ENCODE measurements at regions not wholly inside any gene's neighbourhood (a gene's known extent, or its start where the extent isn't known, plus 50 kb on each side); places are given as distances from the start of the nearest gene placed in this dataset.
"Not testable (repeated sequence)": the region's sequence is repeated elsewhere in the genome, so short reads cannot be mapped to it uniquely, and the experiment has no call there.

DNA sequence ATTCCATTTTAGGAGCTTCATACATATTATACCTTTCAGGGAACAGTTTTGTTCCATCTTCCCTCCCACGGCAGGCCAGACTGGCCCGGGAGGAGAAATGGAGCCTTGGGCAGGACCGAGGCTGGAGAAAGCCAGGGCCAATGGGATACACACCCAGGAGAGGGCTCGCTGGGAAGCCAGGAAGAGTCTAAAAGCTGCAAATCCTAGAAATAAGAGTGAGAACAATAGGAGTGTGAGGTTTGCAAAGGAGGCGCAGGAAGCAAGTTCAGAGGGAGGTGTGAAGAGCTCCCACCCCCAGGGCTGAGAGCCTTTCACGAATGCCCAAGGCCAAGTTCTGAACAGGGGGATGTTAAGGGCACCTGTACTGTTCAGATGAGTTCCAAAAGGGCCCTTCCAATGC, 67.5 kb upstream of the CPSF6 start:
- Histone ChIP-seq H3K36me3 (no peaks in the 10 kb centered on the region), H3K4me1 (ENCODE audit: low read depth) (peaks cover 37% of the 10 kb centered on the region), H3K27ac (peak overlapping the region; percentile 37), H3K27me3 (no peaks in the 10 kb centered on the region), H3K9me3 (ENCODE audit: low read depth) (no peaks in the 10 kb centered on the region), H3K4me3 (no peak overlapping the region)
- TF ChIP-seq, protein P1, sequence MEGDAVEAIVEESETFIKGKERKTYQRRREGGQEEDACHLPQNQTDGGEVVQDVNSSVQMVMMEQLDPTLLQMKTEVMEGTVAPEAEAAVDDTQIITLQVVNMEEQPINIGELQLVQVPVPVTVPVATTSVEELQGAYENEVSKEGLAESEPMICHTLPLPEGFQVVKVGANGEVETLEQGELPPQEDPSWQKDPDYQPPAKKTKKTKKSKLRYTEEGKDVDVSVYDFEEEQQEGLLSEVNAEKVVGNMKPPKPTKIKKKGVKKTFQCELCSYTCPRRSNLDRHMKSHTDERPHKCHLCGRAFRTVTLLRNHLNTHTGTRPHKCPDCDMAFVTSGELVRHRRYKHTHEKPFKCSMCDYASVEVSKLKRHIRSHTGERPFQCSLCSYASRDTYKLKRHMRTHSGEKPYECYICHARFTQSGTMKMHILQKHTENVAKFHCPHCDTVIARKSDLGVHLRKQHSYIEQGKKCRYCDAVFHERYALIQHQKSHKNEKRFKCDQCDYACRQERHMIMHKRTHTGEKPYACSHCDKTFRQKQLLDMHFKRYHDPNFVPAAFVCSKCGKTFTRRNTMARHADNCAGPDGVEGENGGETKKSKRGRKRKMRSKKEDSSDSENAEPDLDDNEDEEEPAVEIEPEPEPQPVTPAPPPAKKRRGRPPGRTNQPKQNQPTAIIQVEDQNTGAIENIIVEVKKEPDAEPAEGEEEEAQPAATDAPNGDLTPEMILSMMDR (IDR thresholded peaks at IDR 0.05; ENCODE audit: low read depth, low read length): no peak
- no peak for DNase-seq (ENCODE audit: low read depth in 1 of 2, low spot score in 1 of 2)

DNA sequence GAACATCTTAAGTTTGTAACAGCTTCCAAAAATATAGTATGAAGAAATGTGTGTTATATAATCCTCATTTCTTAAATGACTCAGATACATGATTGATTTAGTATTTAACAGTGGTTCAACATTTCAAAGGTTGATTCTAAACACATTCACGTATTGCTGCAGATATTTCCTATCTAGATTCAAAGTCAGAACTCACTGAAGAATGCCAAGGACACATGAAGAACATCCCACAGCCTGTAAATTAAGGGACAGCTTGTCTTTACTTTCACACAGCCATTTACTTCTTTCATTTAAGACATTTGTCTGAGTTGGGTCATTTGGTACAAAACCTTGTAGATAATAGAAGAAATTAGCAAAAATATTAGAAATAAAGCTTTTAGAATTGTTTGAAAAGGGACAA, 66.9 kb upstream of the CPSF6 start:
- Histone ChIP-seq H3K4me3 (no peak overlapping the region), H3K36me3 (no peaks in the 10 kb centered on the region), H3K27me3 (no peaks in the 10 kb centered on the region), H3K9me3 (ENCODE audit: low read depth) (no peaks in the 10 kb centered on the region), H3K4me1 (ENCODE audit: low read depth) (peaks cover 37% of the 10 kb centered on the region), H3K27ac (peak overlapping the region; percentile 72)
- TF ChIP-seq, protein P1 (IDR thresholded peaks at IDR 0.05; ENCODE audit: low read depth, low read length): no peak
- no peak for DNase-seq (ENCODE audit: low read depth in 1 of 2, low spot score in 1 of 2)

DNA sequence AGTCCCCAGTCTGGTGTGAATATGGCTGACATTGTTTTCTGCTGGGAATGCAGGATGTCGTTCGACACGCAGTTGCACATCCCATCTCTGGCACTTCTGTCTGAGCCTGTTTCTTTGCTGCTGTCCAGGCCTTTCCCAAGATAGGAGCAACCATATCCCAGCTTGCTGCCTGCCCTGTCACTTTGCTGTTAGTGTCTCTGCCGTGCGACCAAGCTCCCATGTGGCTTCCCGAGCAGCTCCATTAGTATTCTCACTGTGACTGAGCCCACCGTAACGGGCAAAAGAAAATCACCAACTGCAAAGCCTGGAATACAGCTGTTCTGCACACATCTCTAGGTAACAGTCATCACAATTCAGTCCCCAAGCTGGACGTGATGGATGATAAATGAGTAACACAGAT, 66.0 kb upstream of the CPSF6 start:
- Histone ChIP-seq H3K4me1 (ENCODE audit: low read depth) (peaks cover 37% of the 10 kb centered on the region), H3K36me3 (no peaks in the 10 kb centered on the region), H3K27me3 (no peaks in the 10 kb centered on the region), H3K9me3 (ENCODE audit: low read depth) (no peaks in the 10 kb centered on the region), H3K4me3 (no peak overlapping the region), H3K27ac (peak overlapping the region; percentile 72)
- TF ChIP-seq, protein P1 (IDR thresholded peaks at IDR 0.05; ENCODE audit: low read depth, low read length): no peak
- peak in 1 of 2 donors; percentile 42 for DNase-seq (ENCODE audit: low read depth in 1 of 2, low spot score in 1 of 2)

DNA sequence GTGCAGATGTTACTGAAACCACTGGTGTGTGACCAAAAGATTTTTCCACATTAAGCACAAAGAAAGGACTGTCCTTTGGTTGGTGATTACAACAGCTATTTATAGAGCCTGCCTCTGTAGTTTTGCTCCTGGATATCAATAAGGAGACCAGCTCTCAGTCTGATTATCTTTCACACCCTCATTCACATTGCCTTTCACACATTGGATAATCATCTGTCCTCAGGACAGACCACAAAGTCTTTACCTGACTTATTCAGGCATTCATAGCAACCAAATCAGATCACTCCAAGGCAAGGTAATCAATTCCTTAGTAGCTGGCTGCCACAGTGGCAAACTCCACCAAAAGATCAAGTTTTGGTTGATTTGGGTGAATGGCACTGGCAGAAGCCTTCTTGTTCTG, 59.6 kb upstream of the CPSF6 start:
- no peaks in the 10 kb centered on the region for H3K9me3 ChIP-seq (ENCODE audit: low read depth)
- TF ChIP-seq, protein P1 (IDR thresholded peaks at IDR 0.05; ENCODE audit: low read depth, low read length): no peak
- H3K4me1 ChIP-seq (ENCODE audit: low read depth): peaks cover 17% of the 10 kb centered on the region
- H3K36me3 ChIP-seq: no peaks in the 10 kb centered on the region
- no peaks in the 10 kb centered on the region for H3K27me3 ChIP-seq
- no peak for DNase-seq (ENCODE audit: low read depth in 1 of 2, low spot score in 1 of 2)
- peak overlapping the region; percentile 55 for H3K27ac ChIP-seq
- H3K4me3 ChIP-seq: no peak overlapping the region

DNA sequence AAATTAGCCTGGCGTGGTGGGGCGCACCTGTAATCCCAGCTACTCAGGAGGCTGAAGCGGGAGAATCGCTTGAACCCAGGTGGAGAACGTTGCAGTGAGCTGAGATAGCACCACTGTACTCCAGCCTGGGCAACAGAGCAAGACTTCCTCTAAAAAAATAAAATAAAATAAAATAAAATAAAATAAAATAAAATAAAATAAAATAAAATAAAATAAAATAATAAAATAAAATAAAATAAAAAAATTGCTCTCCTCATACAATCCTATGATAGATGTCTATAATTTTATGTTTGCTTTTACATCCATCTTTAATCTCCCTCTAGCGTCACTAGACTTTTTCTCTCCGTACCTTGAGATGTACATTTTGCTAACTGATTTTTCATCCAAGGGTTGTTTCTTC, 51.8 kb upstream of the CPSF6 start:
- H3K4me3 ChIP-seq; H3K4me1 ChIP-seq (ENCODE audit: low read depth); H3K36me3 ChIP-seq; DNase-seq (ENCODE audit: low read depth in 1 of 2, low spot score in 1 of 2); H3K9me3 ChIP-seq (ENCODE audit: low read depth); H3K27ac ChIP-seq; H3K27me3 ChIP-seq: not testable (repeated sequence)

DNA sequence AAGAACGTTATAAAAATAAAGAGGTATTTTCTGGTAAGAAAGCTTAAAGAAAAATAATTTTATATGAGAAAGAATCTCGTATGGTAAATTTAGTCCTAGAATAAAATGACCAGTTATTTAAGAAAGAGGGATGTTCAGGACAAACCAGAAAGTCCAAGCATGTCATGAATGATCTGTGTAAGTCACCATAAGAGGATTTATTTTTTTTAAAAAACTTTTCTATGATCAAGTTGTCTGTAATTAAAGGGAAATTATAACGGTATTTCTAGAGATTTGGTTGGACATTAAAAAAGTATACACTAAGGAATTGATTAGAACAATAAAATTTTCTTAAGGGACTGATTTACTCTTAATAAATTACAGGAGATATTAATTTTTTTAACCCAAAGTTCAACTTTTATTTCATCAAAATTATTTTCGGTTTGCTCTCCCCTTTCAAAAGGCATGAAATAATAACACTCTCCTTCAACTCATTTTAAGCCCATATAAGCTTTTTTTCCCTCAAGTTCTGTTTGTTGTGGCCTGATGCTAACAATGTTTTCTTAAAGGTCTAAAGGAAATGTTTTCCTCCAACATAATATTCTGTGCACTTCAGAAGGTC, 49.9 kb upstream of the CPSF6 start:
- Histone ChIP-seq H3K4me1 (ENCODE audit: low read depth) (no peaks in the 10 kb centered on the region), H3K27me3 (no peaks in the 10 kb centered on the region), H3K27ac (no peak overlapping the region), H3K36me3 (no peaks in the 10 kb centered on the region), H3K9me3 (ENCODE audit: low read depth) (no peaks in the 10 kb centered on the region), H3K4me3 (no peak overlapping the region)
- TF ChIP-seq, protein P1 (IDR thresholded peaks at IDR 0.05; ENCODE audit: low read depth, low read length): no peak
- DNase-seq (ENCODE audit: low read depth in 1 of 2, low spot score in 1 of 2): no peak
